ENCODE measurements at regions not wholly inside any gene's neighbourhood (a gene's known extent, or its start where the extent isn't known, plus 50 kb on each side); places are given as distances from the start of the nearest gene placed in this dataset.

DNA sequence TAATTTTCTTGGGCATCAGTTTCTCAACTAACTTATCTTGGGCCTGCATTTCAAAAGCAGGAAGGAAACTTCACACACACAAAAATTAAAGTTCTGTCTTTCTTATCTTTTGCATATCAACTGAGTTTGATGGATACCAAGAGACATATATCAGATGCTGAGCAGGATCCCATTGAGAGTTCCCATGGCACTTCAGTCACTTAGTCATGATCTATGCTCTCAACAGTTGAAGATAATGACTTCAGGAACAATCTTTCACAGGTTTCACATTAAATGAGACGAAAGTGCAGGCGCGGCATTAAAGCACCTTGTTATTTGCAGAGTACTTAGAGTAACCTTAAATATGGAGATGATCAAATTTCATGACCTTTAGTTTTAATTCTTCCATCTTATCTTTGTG is 2139.8 kb upstream of the CELF4 start:
- intact Hi-C loops (cut with DNase I), result no loop called here
- Histone ChIP-seq H3K27ac (no peak overlapping the region), H3K9me3 (no peaks in the 10 kb centered on the region), H3K4me3 (no peak overlapping the region), H3K27me3 (no peaks in the 10 kb centered on the region), H3K36me3 (no peaks in the 10 kb centered on the region), H3K4me1 (no peaks in the 10 kb centered on the region)
- WGBS, 2 donors, result 92 to 96% methylated on average over 3 of the region's 3 CpGs
- no peak for DNase-seq
- no peak for TF ChIP-seq CTCF (IDR thresholded peaks at IDR 0.05)
- TF ChIP-seq EP300 (IDR thresholded peaks at IDR 0.05), result no peak
- TF ChIP-seq POLR2A (IDR thresholded peaks at IDR 0.05), result no peak
- no peak for TF ChIP-seq POLR2AphosphoS5 (IDR thresholded peaks at IDR 0.05)

DNA sequence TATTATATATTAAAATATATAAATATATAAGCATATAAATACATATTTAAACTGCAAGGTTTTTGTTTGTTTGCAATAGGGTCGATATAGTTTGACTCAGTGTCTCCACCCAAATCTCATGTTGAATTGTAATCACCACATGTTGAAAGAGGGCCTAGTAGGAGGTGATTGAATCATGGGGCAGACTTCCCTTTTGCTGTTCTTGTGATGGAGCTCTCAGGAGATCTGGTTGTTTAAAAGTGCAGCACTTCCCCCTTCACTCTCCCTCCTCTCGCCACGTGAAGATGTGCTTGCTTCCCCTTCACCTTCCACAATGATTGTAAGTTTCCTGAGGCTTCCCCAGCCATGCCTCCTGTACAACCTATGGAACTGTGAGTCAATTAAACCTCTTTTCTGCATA is 2137.3 kb upstream of the CELF4 start:
- H3K9me3 ChIP-seq, result no peaks in the 10 kb centered on the region
- intact Hi-C loops (cut with DNase I), result no loop called here
- no peak overlapping the region for H3K4me3 ChIP-seq
- H3K36me3 ChIP-seq, result no peaks in the 10 kb centered on the region
- no peaks in the 10 kb centered on the region for H3K4me1 ChIP-seq
- WGBS, 2 donors, result 77 to 82% methylated on average over 3 of the region's 3 CpGs
- H3K27ac ChIP-seq, result no peak overlapping the region
- DNase-seq, result no peak
- no peak for TF ChIP-seq EP300 (IDR thresholded peaks at IDR 0.05)
- TF ChIP-seq POLR2AphosphoS5 (IDR thresholded peaks at IDR 0.05), result no peak
- TF ChIP-seq POLR2A (IDR thresholded peaks at IDR 0.05), result no peak
- no peaks in the 10 kb centered on the region for H3K27me3 ChIP-seq

- no peaks in the 10 kb centered on the region for H3K9me3 ChIP-seq
- DNase-seq, result no peak
- H3K27me3 ChIP-seq, result no peaks in the 10 kb centered on the region
- no peaks in the 10 kb centered on the region for H3K36me3 ChIP-seq
- intact Hi-C loops (cut with DNase I), result no loop called here
- whole genome bisulfite sequencing, 2 donors, result 31 to 66% methylated on average over 2 of the region's 2 CpGs
- no peak overlapping the region for H3K4me3 ChIP-seq
- TF ChIP-seq POLR2AphosphoS5 (IDR thresholded peaks at IDR 0.05), result no peak
- TF ChIP-seq CTCF (IDR thresholded peaks at IDR 0.05), result no peak
- no peak for TF ChIP-seq POLR2A (IDR thresholded peaks at IDR 0.05)
- no peak for TF ChIP-seq EP300 (IDR thresholded peaks at IDR 0.05)
- no peaks in the 10 kb centered on the region for H3K4me1 ChIP-seq
- H3K27ac ChIP-seq, result no peak overlapping the region
Observed at GRCh38 chr18:39701839-39702238, 2136.2 kb upstream of the CELF4 start.

DNA sequence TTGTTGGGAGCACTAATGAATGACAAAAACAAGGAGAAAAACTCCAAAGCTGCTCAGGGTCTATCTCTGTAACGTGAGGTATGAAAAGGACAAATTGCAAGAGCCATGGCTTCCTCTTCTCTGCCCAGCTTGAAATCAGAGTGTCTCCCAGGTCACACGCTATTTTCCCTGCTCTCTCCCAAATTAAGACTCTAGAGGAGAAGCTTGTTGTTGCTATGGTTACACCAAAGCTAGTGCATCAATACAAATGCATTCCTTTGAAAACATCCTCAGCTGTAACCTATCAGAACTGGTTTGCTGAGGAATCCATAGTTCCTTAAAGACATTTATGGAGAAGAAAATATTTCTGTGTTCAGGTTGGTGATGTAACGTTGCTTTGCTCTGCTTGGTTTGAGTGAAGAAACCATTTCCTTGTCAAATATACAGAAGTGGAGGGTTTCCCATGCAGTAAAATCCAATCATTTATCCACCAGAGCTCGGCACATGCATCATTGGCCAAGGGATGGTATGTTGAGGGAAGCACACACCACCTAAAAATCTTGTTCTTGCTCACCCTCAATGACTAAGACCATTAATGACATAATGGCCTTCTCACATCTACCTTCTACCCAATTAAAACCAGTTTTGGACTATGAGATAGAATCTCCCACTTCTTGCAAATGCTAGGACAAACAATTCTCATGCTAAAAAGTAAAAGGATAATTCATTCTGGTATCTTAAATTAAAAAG is 2135.6 kb upstream of the CELF4 start:
- intact Hi-C loops (cut with DNase I), result no loop called here
- no peaks in the 10 kb centered on the region for H3K27me3 ChIP-seq
- TF ChIP-seq EP300 (IDR thresholded peaks at IDR 0.05) (no peak), CTCF (IDR thresholded peaks at IDR 0.05) (no peak)

DNA sequence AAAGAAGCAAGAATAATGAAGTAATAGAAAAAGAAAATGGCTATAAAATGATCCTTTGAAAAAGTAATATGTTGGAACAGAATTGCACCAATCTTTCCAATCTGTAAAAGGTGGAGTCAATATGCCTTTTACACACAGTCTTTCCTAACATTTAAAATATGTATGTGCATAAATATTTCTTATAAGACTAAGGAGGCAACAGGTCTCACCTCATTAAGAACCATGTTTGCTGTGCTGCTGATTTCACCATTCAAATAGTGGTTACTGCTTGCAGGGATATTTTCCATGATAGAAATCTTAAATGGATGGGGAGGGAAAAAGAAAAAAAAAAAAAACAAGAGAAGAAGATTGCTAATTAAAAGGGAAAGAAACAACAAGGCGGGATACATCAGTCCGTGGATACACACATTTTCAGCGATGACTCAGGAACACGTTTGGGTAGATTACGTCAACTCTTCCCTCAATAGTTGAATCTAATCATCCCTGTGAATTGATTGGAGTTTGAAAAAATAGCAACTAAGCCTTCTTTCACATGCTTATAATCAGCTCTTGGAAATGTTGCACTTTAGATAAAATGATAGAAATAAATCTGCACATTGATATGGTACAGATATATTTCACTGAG is 2133.9 kb upstream of the CELF4 start:
- Histone ChIP-seq H3K9me3 (no peaks in the 10 kb centered on the region), H3K4me1 (no peaks in the 10 kb centered on the region), H3K27me3 (no peaks in the 10 kb centered on the region), H3K36me3 (no peaks in the 10 kb centered on the region), H3K4me3 (no peak overlapping the region), H3K27ac (no peak overlapping the region)
- DNase-seq, result no peak
- WGBS, 2 donors, result 95 to 97% methylated on average over 5 of the region's 5 CpGs
- no peak for TF ChIP-seq CTCF (IDR thresholded peaks at IDR 0.05)
- intact Hi-C loops (cut with DNase I), result no loop called here

More for the DNA sequence above, 2135.6 kb upstream of the CELF4 start:
- 81 to 83% methylated on average over 4 of the region's 4 CpGs for WGBS, 2 donors
- Histone ChIP-seq H3K36me3 (no peaks in the 10 kb centered on the region), H3K4me1 (no peaks in the 10 kb centered on the region), H3K9me3 (no peaks in the 10 kb centered on the region), H3K4me3 (no peak overlapping the region), H3K27ac (no peak overlapping the region)
- DNase-seq, result no peak

All from sigmoid colon (tissue), 6 donors.